ENCODE measurements at regions not wholly inside any gene's neighbourhood (a gene's known extent, or its start where the extent isn't known, plus 50 kb on each side); places are given as distances from the start of the nearest gene placed in this dataset.

DNA sequence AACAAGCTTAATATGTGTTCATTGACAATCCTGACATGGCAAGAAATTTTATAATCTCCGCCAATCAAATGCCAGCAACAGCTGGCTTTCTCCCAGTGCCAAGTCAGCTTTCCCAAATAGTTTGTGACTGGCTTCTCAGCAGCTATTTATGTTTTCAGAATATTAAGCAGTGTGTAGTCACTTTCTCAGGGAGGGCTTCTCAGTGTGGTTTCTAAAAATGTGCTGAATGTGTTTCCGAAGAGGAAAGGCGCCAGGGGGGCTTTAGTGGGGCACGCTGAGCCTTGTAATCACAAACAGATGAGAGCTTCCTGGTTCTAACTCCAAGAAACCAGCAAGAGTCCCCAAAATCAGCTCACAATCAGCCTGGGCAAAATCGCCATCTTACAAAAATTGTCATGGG is 258.7 kb upstream of the CPEB2 start:
- TF ChIP-seq, protein P1, sequence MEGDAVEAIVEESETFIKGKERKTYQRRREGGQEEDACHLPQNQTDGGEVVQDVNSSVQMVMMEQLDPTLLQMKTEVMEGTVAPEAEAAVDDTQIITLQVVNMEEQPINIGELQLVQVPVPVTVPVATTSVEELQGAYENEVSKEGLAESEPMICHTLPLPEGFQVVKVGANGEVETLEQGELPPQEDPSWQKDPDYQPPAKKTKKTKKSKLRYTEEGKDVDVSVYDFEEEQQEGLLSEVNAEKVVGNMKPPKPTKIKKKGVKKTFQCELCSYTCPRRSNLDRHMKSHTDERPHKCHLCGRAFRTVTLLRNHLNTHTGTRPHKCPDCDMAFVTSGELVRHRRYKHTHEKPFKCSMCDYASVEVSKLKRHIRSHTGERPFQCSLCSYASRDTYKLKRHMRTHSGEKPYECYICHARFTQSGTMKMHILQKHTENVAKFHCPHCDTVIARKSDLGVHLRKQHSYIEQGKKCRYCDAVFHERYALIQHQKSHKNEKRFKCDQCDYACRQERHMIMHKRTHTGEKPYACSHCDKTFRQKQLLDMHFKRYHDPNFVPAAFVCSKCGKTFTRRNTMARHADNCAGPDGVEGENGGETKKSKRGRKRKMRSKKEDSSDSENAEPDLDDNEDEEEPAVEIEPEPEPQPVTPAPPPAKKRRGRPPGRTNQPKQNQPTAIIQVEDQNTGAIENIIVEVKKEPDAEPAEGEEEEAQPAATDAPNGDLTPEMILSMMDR (conservative IDR thresholded peaks at IDR 0.05), result no peak
- no peak for TF ChIP-seq EZH2 (IDR thresholded peaks at IDR 0.05; ENCODE audit: low read depth)
